ENCODE measurements at regions not wholly inside any gene's neighbourhood (a gene's known extent, or its start where the extent isn't known, plus 50 kb on each side); places are given as distances from the start of the nearest gene placed in this dataset.

GRCh38 chr17:13182450-13182849 lies 164.6 kb upstream of the ELAC2 start:
- TF ChIP-seq, protein P1, sequence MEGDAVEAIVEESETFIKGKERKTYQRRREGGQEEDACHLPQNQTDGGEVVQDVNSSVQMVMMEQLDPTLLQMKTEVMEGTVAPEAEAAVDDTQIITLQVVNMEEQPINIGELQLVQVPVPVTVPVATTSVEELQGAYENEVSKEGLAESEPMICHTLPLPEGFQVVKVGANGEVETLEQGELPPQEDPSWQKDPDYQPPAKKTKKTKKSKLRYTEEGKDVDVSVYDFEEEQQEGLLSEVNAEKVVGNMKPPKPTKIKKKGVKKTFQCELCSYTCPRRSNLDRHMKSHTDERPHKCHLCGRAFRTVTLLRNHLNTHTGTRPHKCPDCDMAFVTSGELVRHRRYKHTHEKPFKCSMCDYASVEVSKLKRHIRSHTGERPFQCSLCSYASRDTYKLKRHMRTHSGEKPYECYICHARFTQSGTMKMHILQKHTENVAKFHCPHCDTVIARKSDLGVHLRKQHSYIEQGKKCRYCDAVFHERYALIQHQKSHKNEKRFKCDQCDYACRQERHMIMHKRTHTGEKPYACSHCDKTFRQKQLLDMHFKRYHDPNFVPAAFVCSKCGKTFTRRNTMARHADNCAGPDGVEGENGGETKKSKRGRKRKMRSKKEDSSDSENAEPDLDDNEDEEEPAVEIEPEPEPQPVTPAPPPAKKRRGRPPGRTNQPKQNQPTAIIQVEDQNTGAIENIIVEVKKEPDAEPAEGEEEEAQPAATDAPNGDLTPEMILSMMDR (IDR thresholded peaks at IDR 0.05; ENCODE audit: insufficient read depth, low read length, poor library complexity, severe bottlenecking) = no peak
- no peak for TF ChIP-seq EZH2phosphoT487 (conservative IDR thresholded peaks at IDR 0.05; ENCODE audit: low read length)

Data from SU-DHL-6 (cell line).